ENCODE measurements at regions not wholly inside any gene's neighbourhood (a gene's known extent, or its start where the extent isn't known, plus 50 kb on each side); places are given as distances from the start of the nearest gene placed in this dataset.
A peak's percentile ranks its signal among the peaks of the same experiment; 100 is the strongest.

- no peak for DNase-seq (ENCODE audit: low read depth)
- TF ChIP-seq CTCF (conservative IDR thresholded peaks at IDR 0.05; ENCODE audit: low read depth, low read length): no peak
- H3K4me3 ChIP-seq (ENCODE audit: low read depth, low read length): no peak overlapping the region
These were observed 791.1 kb upstream of the SOX11 start for GRCh38 chr2:4900861-4901770.

- TF ChIP-seq CTCF (conservative IDR thresholded peaks at IDR 0.05; ENCODE audit: low read depth, low read length): no peak
- DNase-seq (ENCODE audit: low read depth): no peak
- no peak overlapping the region for H3K4me3 ChIP-seq (ENCODE audit: low read depth, low read length)
These were observed 788.4 kb upstream of the SOX11 start for GRCh38 chr2:4903656-4904348.

GRCh38 chr2:4908461-4908860 is 783.7 kb upstream of the SOX11 start:
- no peak for DNase-seq (ENCODE audit: low read depth)
- H3K4me3 ChIP-seq (ENCODE audit: low read depth, low read length): no peak overlapping the region
- no peak for TF ChIP-seq CTCF (conservative IDR thresholded peaks at IDR 0.05; ENCODE audit: low read depth, low read length)

- TF ChIP-seq CTCF (conservative IDR thresholded peaks at IDR 0.05; ENCODE audit: low read depth, low read length): no peak
- no peak overlapping the region for H3K4me3 ChIP-seq (ENCODE audit: low read depth, low read length)
- DNase-seq (ENCODE audit: low read depth): no peak
These were observed 782.7 kb upstream of the SOX11 start for GRCh38 chr2:4909346-4910009.

GRCh38 chr2:4914036-4914435 is 778.1 kb upstream of the SOX11 start:
- TF ChIP-seq CTCF (conservative IDR thresholded peaks at IDR 0.05; ENCODE audit: low read depth, low read length): no peak
- no peak overlapping the region for H3K4me3 ChIP-seq (ENCODE audit: low read depth, low read length)
- DNase-seq (ENCODE audit: low read depth): no peak

GRCh38 chr2:4914551-4914950 is 777.6 kb upstream of the SOX11 start:
- TF ChIP-seq CTCF (conservative IDR thresholded peaks at IDR 0.05; ENCODE audit: low read depth, low read length): no peak
- no peak overlapping the region for H3K4me3 ChIP-seq (ENCODE audit: low read depth, low read length)
- DNase-seq (ENCODE audit: low read depth): peak; percentile 87

Data from choroid plexus epithelial cell (primary cell).